ENCODE measurements at regions not wholly inside any gene's neighbourhood (a gene's known extent, or its start where the extent isn't known, plus 50 kb on each side); places are given as distances from the start of the nearest gene placed in this dataset.
"Not testable (repeated sequence)": the region's sequence is repeated elsewhere in the genome, so short reads cannot be mapped to it uniquely, and the experiment has no call there.

- H3K4me2 ChIP-seq (ENCODE audit: low read length), result no peak overlapping the region
- intact Hi-C loops (cut with micrococcal nuclease; ENCODE audit: unreplicated experiment), result no loop called here
- POLR2A ChIA-PET, result no interaction called here
- BruUV-seq (replicated peaks), result no TSS peak
- no peaks in the 10 kb centered on the region for H3K36me3 ChIP-seq (ENCODE audit: insufficient read depth, low read length)
- no peak overlapping the region for H3K4me3 ChIP-seq (ENCODE audit: low read depth, low read length, poor library complexity, severe bottlenecking)
- no peaks in the 10 kb centered on the region for H4K20me1 ChIP-seq (ENCODE audit: insufficient read depth, low read length)
- no peak overlapping the region for H3K27ac ChIP-seq (ENCODE audit: low read depth, low read length, poor library complexity, severe bottlenecking)
- DNase-seq (ENCODE audit: low spot score), result no peak
- no peak for TF ChIP-seq EZH2phosphoT487 (IDR thresholded peaks at IDR 0.05; ENCODE audit: borderline replicate concordance, low read depth, low read length)
- TF ChIP-seq CTCF (conservative IDR thresholded peaks at IDR 0.05; ENCODE audit: low read length), result no peak
- CTCF ChIA-PET (ENCODE audit: unreplicated experiment), result no interaction called here
- no peak overlapping the region for H2AFZ ChIP-seq (ENCODE audit: low read length)
- no peaks in the 10 kb centered on the region for H3K4me1 ChIP-seq (ENCODE audit: insufficient read depth, low read length, poor library complexity, severe bottlenecking)
- no peaks in the 10 kb centered on the region for H3K9me3 ChIP-seq (ENCODE audit: low read length)
- no peaks in the 10 kb centered on the region for H3K79me2 ChIP-seq (ENCODE audit: insufficient read depth, low read depth, low read length)
- H3K9me2 ChIP-seq (ENCODE audit: insufficient read depth, low read length), result no peaks in the 10 kb centered on the region
Observed at GRCh38 chr9:25742256-25742655, 64.0 kb upstream of the TUSC1 start.

- H3K4me3 ChIP-seq (ENCODE audit: low read depth, low read length, poor library complexity, severe bottlenecking), result no peak overlapping the region
- no peaks in the 10 kb centered on the region for H3K9me3 ChIP-seq (ENCODE audit: low read length)
- DNase-seq (ENCODE audit: low spot score), result no peak
- no TSS peak for BruUV-seq (replicated peaks)
- ChIA-PET CTCF (ENCODE audit: unreplicated experiment) (no interaction called here), POLR2A (no interaction called here)
- H3K27ac ChIP-seq (ENCODE audit: low read depth, low read length, poor library complexity, severe bottlenecking), result no peak overlapping the region
- no peak overlapping the region for H2AFZ ChIP-seq (ENCODE audit: low read length)
- no peak overlapping the region for H3K4me2 ChIP-seq (ENCODE audit: low read length)
- intact Hi-C loops (cut with micrococcal nuclease; ENCODE audit: unreplicated experiment), result no loop called here
- H3K4me1 ChIP-seq (ENCODE audit: insufficient read depth, low read length, poor library complexity, severe bottlenecking), result no peaks in the 10 kb centered on the region
- no peaks in the 10 kb centered on the region for H3K36me3 ChIP-seq (ENCODE audit: insufficient read depth, low read length)
- no peak for TF ChIP-seq CTCF (conservative IDR thresholded peaks at IDR 0.05; ENCODE audit: low read length)
- no peak for TF ChIP-seq EZH2phosphoT487 (IDR thresholded peaks at IDR 0.05; ENCODE audit: borderline replicate concordance, low read depth, low read length)
- no peaks in the 10 kb centered on the region for H3K79me2 ChIP-seq (ENCODE audit: insufficient read depth, low read depth, low read length)
- H3K9me2 ChIP-seq (ENCODE audit: insufficient read depth, low read length), result no peaks in the 10 kb centered on the region
- H4K20me1 ChIP-seq (ENCODE audit: insufficient read depth, low read length), result no peaks in the 10 kb centered on the region
Observed at GRCh38 chr9:25733336-25733982, 55.2 kb upstream of the TUSC1 start.

GRCh38 chr9:25731895-25732794 is 53.9 kb upstream of the TUSC1 start:
- H2AFZ ChIP-seq (ENCODE audit: low read length); H3K4me2 ChIP-seq (ENCODE audit: low read length); H3K9me3 ChIP-seq (ENCODE audit: low read length); intact Hi-C loops (cut with micrococcal nuclease; ENCODE audit: unreplicated experiment); H3K4me3 ChIP-seq (ENCODE audit: low read depth, low read length, poor library complexity, severe bottlenecking); DNase-seq (ENCODE audit: low spot score); H4K20me1 ChIP-seq (ENCODE audit: insufficient read depth, low read length); H3K27ac ChIP-seq (ENCODE audit: low read depth, low read length, poor library complexity, severe bottlenecking); H3K36me3 ChIP-seq (ENCODE audit: insufficient read depth, low read length); CTCF ChIA-PET (ENCODE audit: unreplicated experiment); H3K79me2 ChIP-seq (ENCODE audit: insufficient read depth, low read depth, low read length); H3K4me1 ChIP-seq (ENCODE audit: insufficient read depth, low read length, poor library complexity, severe bottlenecking); BruUV-seq (replicated peaks); H3K9me2 ChIP-seq (ENCODE audit: insufficient read depth, low read length): not testable (repeated sequence)
- POLR2A ChIA-PET, result interaction anchor here (0.6 kb wide), 1 partner anchor 1981 kb away, joined by 3 read pairs; no protein-coding TSS in a partner anchor

Measured in OCI-LY7 (cell line).